Kidney epithelial cell (primary cell): ENCODE measurements at regions not wholly inside any gene's neighbourhood (a gene's known extent, or its start where the extent isn't known, plus 50 kb on each side); places are given as distances from the start of the nearest gene placed in this dataset.

Experiments
- DNase-seq: peaks from one replicate; pipeline ENCODE4 v3.0.0-alpha.2; 2010; ENCODE audit warnings: low read depth
- H3K27me3 ChIP-seq: 2 replicates; pipeline ENCODE4 v1.6.0; 2011; ENCODE audit warnings: low read length; ENCODE audit not compliant: control insufficient read depth, insufficient read depth
- H3K36me3 ChIP-seq: 2 replicates; pipeline ENCODE4 v1.5.1; 2011; ENCODE audit warnings: low read length; ENCODE audit not compliant: control insufficient read depth, insufficient read depth
- H3K4me3 ChIP-seq: 2 replicates; pipeline ENCODE4 v1.5.1; 2011; ENCODE audit warnings: low read depth, mild to moderate bottlenecking, control low read depth, low read length
- CTCF ChIP-seq: IDR thresholded peaks from 2 replicates; pipeline ENCODE4 v1.5.1; 2011; ENCODE audit warnings: mild to moderate bottlenecking, moderate library complexity, low read length, control low read depth, inconsistent platforms; ENCODE audit not compliant: insufficient read depth, poor library complexity, severe bottlenecking

GRCh38 chr12:97380440-97380839, 82.2 kb upstream of the RMST start:
- DNase-seq, result no peak
- Histone ChIP-seq H3K4me3 (no peak overlapping the region), H3K27me3 (no peaks in the 10 kb centered on the region), H3K36me3 (no peaks in the 10 kb centered on the region)
- no peak for TF ChIP-seq CTCF

GRCh38 chr12:97385121-97385520, 77.5 kb upstream of the RMST start:
- no peaks in the 10 kb centered on the region for H3K36me3 ChIP-seq
- H3K4me3 ChIP-seq, result no peak overlapping the region
- no peak for TF ChIP-seq CTCF
- DNase-seq, result no peak
- no peaks in the 10 kb centered on the region for H3K27me3 ChIP-seq

- Histone ChIP-seq H3K36me3 (no peaks in the 10 kb centered on the region), H3K27me3 (no peaks in the 10 kb centered on the region), H3K4me3 (no peak overlapping the region)
- peak; percentile 72 for DNase-seq
- TF ChIP-seq CTCF, result no peak
Observed at GRCh38 chr12:97386133-97386581, 76.4 kb upstream of the RMST start.

GRCh38 chr12:97387844-97388243, 74.8 kb upstream of the RMST start:
- no peak for DNase-seq
- Histone ChIP-seq H3K36me3 (no peaks in the 10 kb centered on the region), H3K4me3 (no peak overlapping the region), H3K27me3 (no peaks in the 10 kb centered on the region)
- no peak for TF ChIP-seq CTCF

GRCh38 chr12:97394657-97395056, 67.9 kb upstream of the RMST start:
- TF ChIP-seq CTCF, result no peak
- Histone ChIP-seq H3K4me3 (no peak overlapping the region), H3K36me3 (no peaks in the 10 kb centered on the region), H3K27me3 (no peaks in the 10 kb centered on the region)
- no peak for DNase-seq

- TF ChIP-seq CTCF, result no peak
- no peaks in the 10 kb centered on the region for H3K27me3 ChIP-seq
- no peak for DNase-seq
Observed at GRCh38 chr12:97397008-97397407, 65.6 kb upstream of the RMST start.

More at GRCh38 chr12:97397008-97397407, 65.6 kb upstream of the RMST start:
- Histone ChIP-seq H3K4me3 (no peak overlapping the region), H3K36me3 (no peaks in the 10 kb centered on the region)
